Upper lobe of right lung (tissue), 1 donor: ENCODE measurements at regions not wholly inside any gene's neighbourhood (a gene's known extent, or its start where the extent isn't known, plus 50 kb on each side); places are given as distances from the start of the nearest gene placed in this dataset.
"Not testable (repeated sequence)": the region's sequence is repeated elsewhere in the genome, so short reads cannot be mapped to it uniquely, and the experiment has no call there.

Experiments
- ATAC-seq: fragments of 200-7000 bp; cut with Tn5 transposase; one replicate; pipeline ENCODE4 v1.9.1; 2020; ENCODE audit warnings: mild to moderate bottlenecking, moderate library complexity
- DNase-seq: peaks from one replicate; pipeline ENCODE4 v3.0.0-alpha.2; 2020
- H3K27ac ChIP-seq: fragments of 200-600 bp; one replicate; pipeline ENCODE4 v1.8.0; 2022
- H3K27me3 ChIP-seq: fragments of 200-600 bp; one replicate; pipeline ENCODE4 v1.8.0; 2022; ENCODE audit warnings: mild to moderate bottlenecking
- H3K36me3 ChIP-seq: fragments of 200-600 bp; one replicate; pipeline ENCODE4 v1.8.0; 2022
- H3K4me1 ChIP-seq: fragments of 200-600 bp; one replicate; pipeline ENCODE4 v1.8.0; 2022
- H3K4me3 ChIP-seq: fragments of 200-600 bp; one replicate; pipeline ENCODE4 v1.8.0; 2022; ENCODE audit warnings: mild to moderate bottlenecking
- H3K9me3 ChIP-seq: fragments of 200-600 bp; one replicate; pipeline ENCODE4 v1.8.0; 2022
- intact Hi-C: fragments of 100-400 bp; cut with DNase I; formaldehyde crosslinking; loops from one replicate; pipeline ENCODE4 v1.11.0; 2022
- TF ChIP-seq, protein P1 (sequence below): fragments of 200-600 bp; IDR thresholded peaks from one replicate; pipeline ENCODE4 v1.8.0; 2022; ENCODE audit warnings: antibody characterized with exemption
- donor health status: DM: no; HTN: yes; CAD: no; lungs with severe emphysema.

DNA sequence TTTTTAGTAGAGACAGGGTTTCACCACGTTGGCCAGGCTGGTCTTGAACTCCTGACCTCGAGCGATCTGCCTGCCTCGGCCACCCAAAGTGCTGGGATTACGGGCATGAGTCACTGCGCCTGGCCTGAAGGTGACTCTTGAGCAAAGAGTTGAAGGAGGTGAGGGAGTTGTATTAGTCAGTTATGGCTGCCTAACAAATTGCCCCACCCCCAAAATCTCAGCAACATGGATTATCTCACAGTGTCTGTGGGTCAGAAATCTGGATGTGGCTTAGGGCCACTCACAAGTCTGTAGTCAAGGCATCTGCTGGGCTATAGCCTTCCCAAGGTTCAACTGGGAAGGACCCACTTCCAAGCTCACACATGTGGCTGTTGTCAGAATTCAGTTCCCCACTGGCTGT, 52.8 kb upstream of the ADGRE5 start:
- TF ChIP-seq, protein P1, sequence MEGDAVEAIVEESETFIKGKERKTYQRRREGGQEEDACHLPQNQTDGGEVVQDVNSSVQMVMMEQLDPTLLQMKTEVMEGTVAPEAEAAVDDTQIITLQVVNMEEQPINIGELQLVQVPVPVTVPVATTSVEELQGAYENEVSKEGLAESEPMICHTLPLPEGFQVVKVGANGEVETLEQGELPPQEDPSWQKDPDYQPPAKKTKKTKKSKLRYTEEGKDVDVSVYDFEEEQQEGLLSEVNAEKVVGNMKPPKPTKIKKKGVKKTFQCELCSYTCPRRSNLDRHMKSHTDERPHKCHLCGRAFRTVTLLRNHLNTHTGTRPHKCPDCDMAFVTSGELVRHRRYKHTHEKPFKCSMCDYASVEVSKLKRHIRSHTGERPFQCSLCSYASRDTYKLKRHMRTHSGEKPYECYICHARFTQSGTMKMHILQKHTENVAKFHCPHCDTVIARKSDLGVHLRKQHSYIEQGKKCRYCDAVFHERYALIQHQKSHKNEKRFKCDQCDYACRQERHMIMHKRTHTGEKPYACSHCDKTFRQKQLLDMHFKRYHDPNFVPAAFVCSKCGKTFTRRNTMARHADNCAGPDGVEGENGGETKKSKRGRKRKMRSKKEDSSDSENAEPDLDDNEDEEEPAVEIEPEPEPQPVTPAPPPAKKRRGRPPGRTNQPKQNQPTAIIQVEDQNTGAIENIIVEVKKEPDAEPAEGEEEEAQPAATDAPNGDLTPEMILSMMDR = no peak
- intact Hi-C loops = no loop called here
- ATAC-seq = no peak
- Histone ChIP-seq H3K4me1 (no peaks in the 10 kb centered on the region), H3K9me3 (no peaks in the 10 kb centered on the region), H3K4me3 (no peak overlapping the region), H3K27me3 (no peaks in the 10 kb centered on the region), H3K27ac (no peak overlapping the region), H3K36me3 (no peaks in the 10 kb centered on the region)
- no peak for DNase-seq

DNA sequence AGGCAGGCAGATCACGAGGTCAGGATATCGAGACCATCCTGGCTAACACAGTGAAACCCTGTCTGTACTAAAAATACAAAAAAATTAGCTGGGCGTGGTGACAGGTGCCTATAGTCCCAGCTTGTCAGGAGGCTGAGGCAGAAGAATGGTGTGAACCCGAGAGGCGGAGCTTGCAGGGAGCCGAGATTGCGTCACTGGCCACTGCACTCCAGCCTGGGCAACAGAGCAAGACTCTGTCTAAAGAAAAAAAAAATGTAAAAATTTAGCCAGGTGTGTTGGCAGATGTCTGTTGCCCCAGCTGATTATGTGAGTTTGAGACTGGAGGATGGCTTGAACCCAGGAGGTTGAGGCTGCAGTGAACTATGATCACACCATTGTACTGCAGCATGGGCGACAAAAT, 54.2 kb upstream of the ADGRE5 start:
- H3K27me3 ChIP-seq, H3K36me3 ChIP-seq, H3K9me3 ChIP-seq, ATAC-seq, H3K27ac ChIP-seq, intact Hi-C loops, H3K4me3 ChIP-seq, DNase-seq, H3K4me1 ChIP-seq: not testable (repeated sequence)

DNA sequence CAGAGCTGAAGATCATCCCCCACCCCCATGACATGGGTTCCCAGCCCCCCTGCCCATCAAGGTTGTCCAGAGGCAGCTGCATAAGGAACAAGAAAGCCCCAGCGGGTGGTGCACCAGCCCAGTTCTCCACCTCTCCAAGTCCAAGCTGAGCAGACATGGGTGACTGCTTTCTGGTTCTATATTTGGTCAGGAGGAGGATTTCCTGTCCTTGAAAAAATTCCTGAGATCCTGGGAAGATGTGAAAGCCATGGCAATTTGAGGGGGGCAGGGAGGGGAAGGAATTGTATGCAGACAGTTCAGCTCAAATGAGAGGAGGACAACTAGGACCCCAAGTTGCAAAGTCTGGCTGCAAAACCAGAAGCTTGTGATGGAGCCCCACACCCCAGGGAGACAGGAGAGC, 55.4 kb upstream of the ADGRE5 start:
- no peak for ATAC-seq
- H3K9me3 ChIP-seq = no peaks in the 10 kb centered on the region
- no peak for DNase-seq
- intact Hi-C loops = no loop called here
- H3K27me3 ChIP-seq = no peaks in the 10 kb centered on the region
- TF ChIP-seq, protein P1 = no peak
- H3K36me3 ChIP-seq = no peaks in the 10 kb centered on the region
- H3K4me3 ChIP-seq = no peak overlapping the region
- no peak overlapping the region for H3K27ac ChIP-seq
- H3K4me1 ChIP-seq = no peaks in the 10 kb centered on the region

DNA sequence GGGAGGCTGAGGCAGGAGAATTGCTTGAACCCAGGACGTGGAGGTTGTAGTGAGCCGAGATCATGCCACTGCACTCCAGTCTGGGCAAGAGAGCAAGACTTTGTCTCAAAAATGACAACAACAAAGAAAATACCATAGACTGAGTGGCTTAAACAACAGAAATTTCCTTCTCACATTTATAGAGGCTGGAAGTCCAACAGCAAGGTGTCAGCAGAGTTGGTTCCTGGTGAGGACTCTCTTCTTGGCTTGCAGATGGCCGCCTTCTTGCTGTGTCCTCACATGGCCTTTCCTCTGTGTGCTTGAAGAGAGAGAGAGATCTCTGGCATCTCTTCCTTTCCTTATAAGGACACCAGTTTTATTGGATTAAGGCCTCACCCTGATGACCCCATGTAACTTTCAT, 56.1 kb upstream of the ADGRE5 start:
- no peaks in the 10 kb centered on the region for H3K27me3 ChIP-seq
- intact Hi-C loops = no loop called here
- H3K4me1 ChIP-seq = no peaks in the 10 kb centered on the region
- H3K27ac ChIP-seq = no peak overlapping the region
- no peak overlapping the region for H3K4me3 ChIP-seq
- TF ChIP-seq, protein P1 = no peak
- no peak for ATAC-seq
- no peaks in the 10 kb centered on the region for H3K9me3 ChIP-seq
- no peaks in the 10 kb centered on the region for H3K36me3 ChIP-seq
- no peak for DNase-seq

DNA sequence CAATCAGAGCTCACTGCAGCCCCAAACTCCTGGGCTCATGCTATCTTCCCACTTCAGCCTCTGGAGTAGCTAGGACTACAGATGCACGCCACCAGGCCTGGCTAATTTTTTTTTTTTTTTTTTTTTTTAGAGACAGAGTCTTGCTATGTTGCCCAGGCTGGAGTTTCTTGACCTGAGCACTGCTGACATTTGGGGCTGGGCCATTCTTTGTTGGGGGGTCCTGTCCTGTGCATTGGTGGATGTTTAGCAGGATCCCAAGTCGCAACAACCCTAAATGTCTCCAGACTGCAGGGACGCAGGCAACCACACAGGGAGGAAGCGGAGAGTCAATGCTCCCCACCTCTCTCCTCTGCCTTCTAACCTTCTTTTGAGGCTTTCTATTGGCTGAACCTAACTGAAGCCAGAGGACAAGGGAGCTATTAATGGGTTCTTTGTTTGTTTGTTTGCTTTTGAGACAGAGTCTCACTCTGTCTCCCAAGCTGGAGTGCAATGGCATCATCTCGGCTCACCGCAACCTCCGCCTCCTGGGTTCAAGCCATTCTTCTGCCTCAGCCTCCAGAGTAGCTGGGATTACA, 58.3 kb upstream of the ADGRE5 start:
- Histone ChIP-seq H3K27ac (no peak overlapping the region), H3K36me3 (no peaks in the 10 kb centered on the region), H3K27me3 (no peaks in the 10 kb centered on the region), H3K4me1 (no peaks in the 10 kb centered on the region), H3K4me3 (no peak overlapping the region), H3K9me3 (no peaks in the 10 kb centered on the region)
- ATAC-seq (no peak), DNase-seq (no peak)
- intact Hi-C loops = no loop called here
- TF ChIP-seq, protein P1 = no peak

DNA sequence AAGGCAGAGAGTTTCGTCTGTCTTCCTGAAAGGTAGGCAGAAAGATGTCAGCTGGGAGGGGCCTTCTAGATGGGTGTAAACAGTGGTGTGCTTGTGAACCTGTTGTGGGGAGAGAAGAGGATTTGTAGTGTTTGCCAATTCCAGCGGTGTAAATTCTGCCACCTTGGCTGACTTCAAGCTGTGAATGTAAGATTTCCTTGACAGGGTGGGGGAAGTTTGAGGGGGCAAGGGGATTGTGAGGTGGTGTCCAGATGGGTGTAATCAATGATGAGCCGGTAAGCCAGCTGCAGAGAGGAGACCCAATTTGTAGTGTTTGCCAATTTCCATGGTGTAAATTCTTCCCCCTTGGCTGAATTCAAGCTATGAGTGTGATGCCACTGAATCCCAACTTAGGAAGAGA, 61.0 kb upstream of the ADGRE5 start:
- H3K9me3 ChIP-seq = no peaks in the 10 kb centered on the region

DNA sequence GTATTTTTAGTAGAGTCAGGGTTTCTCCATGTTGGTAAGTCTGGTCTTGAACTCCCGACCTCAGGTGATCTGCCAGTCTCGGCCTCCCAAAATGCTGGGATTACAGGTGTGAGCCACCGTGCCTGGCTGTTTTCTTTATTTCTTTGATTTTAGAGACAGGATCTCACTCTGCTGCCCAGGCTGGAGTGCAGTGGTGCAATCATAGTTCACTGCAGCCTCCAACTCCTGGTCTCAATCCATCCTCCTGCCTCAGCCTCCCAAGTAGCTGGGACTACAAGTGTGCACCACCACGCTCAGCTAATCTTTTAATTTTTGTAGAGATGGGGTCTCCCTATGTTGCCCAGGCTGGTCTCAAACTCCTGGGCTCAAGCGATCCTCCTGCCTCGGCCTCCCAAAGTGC, 61.5 kb upstream of the ADGRE5 start:
- H3K4me1 ChIP-seq, H3K27me3 ChIP-seq, H3K4me3 ChIP-seq, intact Hi-C loops, DNase-seq, ATAC-seq, H3K27ac ChIP-seq, H3K36me3 ChIP-seq, H3K9me3 ChIP-seq: not testable (repeated sequence)

More for the DNA sequence above, 61.0 kb upstream of the ADGRE5 start:
- Histone ChIP-seq H3K4me3 (no peak overlapping the region), H3K36me3 (no peaks in the 10 kb centered on the region), H3K27me3 (no peaks in the 10 kb centered on the region), H3K4me1 (no peaks in the 10 kb centered on the region), H3K27ac (no peak overlapping the region)
- intact Hi-C loops = no loop called here
- DNase-seq (no peak), ATAC-seq (no peak)
- TF ChIP-seq, protein P1 = no peak
